OCI-LY1 (cell line): ENCODE measurements at regions not wholly inside any gene's neighbourhood (a gene's known extent, or its start where the extent isn't known, plus 50 kb on each side); places are given as distances from the start of the nearest gene placed in this dataset.

Source experiments
- H2AFZ ChIP-seq: fragments of 200-600 bp; sonication (generic), shearing (Covaris generic); 2 replicates; pipeline ENCODE4 v1.6.0; 2014; ENCODE audit warnings: antibody characterized with exemption, mild to moderate bottlenecking, low read length
- H3F3A ChIP-seq: fragments of 200-600 bp; sonication (generic), shearing (Covaris generic); 2 replicates; pipeline ENCODE4 v1.6.0; 2014; ENCODE audit warnings: mild to moderate bottlenecking, antibody characterized with exemption, low read length, moderate library complexity; ENCODE audit not compliant: insufficient read depth
- H3K27ac ChIP-seq: fragments of 200-600 bp; sonication (generic); 2 replicates; pipeline ENCODE4 v1.5.1; 2014; ENCODE audit warnings: low read length, mixed run types, mild to moderate bottlenecking, low read depth; ENCODE audit not compliant: poor library complexity, severe bottlenecking
- H3K27me3 ChIP-seq: fragments of 200-600 bp; sonication (generic); 2 replicates; pipeline ENCODE4 v1.6.0; 2014; ENCODE audit warnings: antibody characterized with exemption, mild to moderate bottlenecking, low read length, moderate library complexity; ENCODE audit not compliant: insufficient read depth
- H3K36me3 ChIP-seq: fragments of 200-600 bp; sonication (generic); 2 replicates; pipeline ENCODE4 v1.6.1; 2014; ENCODE audit warnings: mild to moderate bottlenecking, antibody characterized with exemption, low read length, moderate library complexity, mixed read lengths; ENCODE audit not compliant: insufficient read depth
- H3K4me1 ChIP-seq: fragments of 200-600 bp; sonication (generic); 2 replicates; pipeline ENCODE4 v1.5.1; 2014; ENCODE audit warnings: mild to moderate bottlenecking, low read length, moderate library complexity; ENCODE audit not compliant: insufficient read depth, severe bottlenecking
- H3K4me2 ChIP-seq: fragments of 200-600 bp; sonication (generic), shearing (Covaris generic); 2 replicates; pipeline ENCODE4 v1.6.1; 2014; ENCODE audit warnings: low read length
- H3K4me3 ChIP-seq: fragments of 200-600 bp; sonication (generic); 2 replicates; pipeline ENCODE4 v1.5.1; 2014; ENCODE audit warnings: low read length, low read depth, mild to moderate bottlenecking, mixed read lengths; ENCODE audit not compliant: poor library complexity, severe bottlenecking
- H3K79me2 ChIP-seq: fragments of 200-600 bp; shearing (Covaris generic); 2 replicates; pipeline ENCODE4 v1.6.1; 2016; ENCODE audit warnings: mixed run types, low read length, mixed read lengths; ENCODE audit not compliant: insufficient read depth
- H3K9ac ChIP-seq: fragments of 200-600 bp; sonication (generic), shearing (Covaris generic); 2 replicates; pipeline ENCODE4 v1.6.1; 2014; ENCODE audit warnings: mild to moderate bottlenecking, low read length, mixed read lengths
- H3K9me2 ChIP-seq: fragments of 200-600 bp; sonication (generic), shearing (Covaris generic); 2 replicates; pipeline ENCODE4 v1.6.1; 2014; ENCODE audit warnings: low read depth, mild to moderate bottlenecking, low read length, mixed read lengths
- H3K9me3 ChIP-seq: fragments of 200-600 bp; shearing (Covaris generic); 2 replicates; pipeline ENCODE4 v1.6.1; 2014; ENCODE audit warnings: low read length, mixed read lengths
- H4K20me1 ChIP-seq: fragments of 200-600 bp; sonication (generic), shearing (Covaris generic); 2 replicates; pipeline ENCODE4 v1.6.0; 2016; ENCODE audit warnings: mild to moderate bottlenecking, low read length; ENCODE audit not compliant: insufficient read depth
- CTCF ChIP-seq: fragments of 200-600 bp; sonication (generic), shearing (Covaris generic); IDR thresholded peaks from 2 replicates; pipeline ENCODE4 v1.5.1; 2017; ENCODE audit warnings: mild to moderate bottlenecking, antibody characterized with exemption, low read length, moderate library complexity, mixed read lengths
- EZH2 ChIP-seq: fragments of 200-600 bp; sonication (generic), shearing (Covaris generic); IDR thresholded peaks from 2 replicates; pipeline ENCODE4 v1.8.0; 2017; ENCODE audit warnings: borderline replicate concordance, mixed run types, mild to moderate bottlenecking, antibody characterized with exemption, low read length, moderate library complexity, mixed read lengths

GRCh38 chr3:150035301-150035779 lies 64.6 kb upstream of the PFN2 start:
- H3K36me3 ChIP-seq = no peaks in the 10 kb centered on the region
- no peak overlapping the region for H3K27ac ChIP-seq
- H3K9ac ChIP-seq = no peak overlapping the region
- TF ChIP-seq CTCF (no peak), EZH2 (no peak)
- H3K27me3 ChIP-seq = no peaks in the 10 kb centered on the region
- no peaks in the 10 kb centered on the region for H3K9me3 ChIP-seq
- no peak overlapping the region for H3K4me3 ChIP-seq
- no peak overlapping the region for H2AFZ ChIP-seq
- H3K9me2 ChIP-seq = no peaks in the 10 kb centered on the region
- no peaks in the 10 kb centered on the region for H3K79me2 ChIP-seq
- no peaks in the 10 kb centered on the region for H4K20me1 ChIP-seq
- no peaks in the 10 kb centered on the region for H3K4me1 ChIP-seq
- no peaks in the 10 kb centered on the region for H3F3A ChIP-seq
- no peak overlapping the region for H3K4me2 ChIP-seq

GRCh38 chr3:150033721-150034120 lies 63.0 kb upstream of the PFN2 start:
- Histone ChIP-seq H4K20me1 (no peaks in the 10 kb centered on the region), H3F3A (no peaks in the 10 kb centered on the region), H3K9ac (no peak overlapping the region), H2AFZ (no peak overlapping the region), H3K4me1 (no peaks in the 10 kb centered on the region), H3K79me2 (no peaks in the 10 kb centered on the region), H3K4me2 (no peak overlapping the region), H3K9me3 (no peaks in the 10 kb centered on the region; the same call in 1 of the 2 replicates), H3K4me3 (no peak overlapping the region), H3K36me3 (no peaks in the 10 kb centered on the region), H3K9me2 (no peaks in the 10 kb centered on the region), H3K27me3 (no peaks in the 10 kb centered on the region), H3K27ac (no peak overlapping the region)
- no peak for TF ChIP-seq CTCF
- TF ChIP-seq EZH2 = no peak

GRCh38 chr3:150030841-150031240 lies 60.1 kb upstream of the PFN2 start:
- H3F3A ChIP-seq = no peaks in the 10 kb centered on the region
- no peak overlapping the region for H3K9ac ChIP-seq
- no peaks in the 10 kb centered on the region for H3K36me3 ChIP-seq
- no peaks in the 10 kb centered on the region for H3K79me2 ChIP-seq
- H3K27me3 ChIP-seq = no peaks in the 10 kb centered on the region
- TF ChIP-seq EZH2 (no peak), CTCF (no peak)
- no peak overlapping the region for H2AFZ ChIP-seq
- no peak overlapping the region for H3K4me2 ChIP-seq
- no peak overlapping the region for H3K27ac ChIP-seq
- H3K9me2 ChIP-seq = no peaks in the 10 kb centered on the region
- H4K20me1 ChIP-seq = no peaks in the 10 kb centered on the region
- H3K4me3 ChIP-seq = no peak overlapping the region
- no peaks in the 10 kb centered on the region for H3K4me1 ChIP-seq
- H3K9me3 ChIP-seq = no peaks in the 10 kb centered on the region; the same call in 1 of the 2 replicates
